Endothelial cell of umbilical vein (primary cell): ENCODE measurements at regions not wholly inside any gene's neighbourhood (a gene's known extent, or its start where the extent isn't known, plus 50 kb on each side); places are given as distances from the start of the nearest gene placed in this dataset.

Experiments used
- BruUV-seq: library from RNA; stranded (reverse); fragments of 400-500 nt; replicated peaks from 2 replicates; lab custom pipeline; 2021; lab: Mats Ljungman, UMichigan
- CTCF ChIA-PET: fragments of 300-600, 350-600 bp; sonication (Branson Sonifier 250); formaldehyde crosslinking; loops from one replicate; lab custom pipeline; 2021; ENCODE audit warnings: antibody characterized with exemption, inconsistent platforms; lab: Charles Lee
- POLR2A ChIA-PET: fragments of 300-600, 350-600 bp; sonication (Branson Sonifier 250); formaldehyde crosslinking; loops from one replicate; lab custom pipeline; 2021; ENCODE audit warnings: antibody characterized with exemption, inconsistent platforms; lab: Charles Lee
- DNase-seq: peaks from one replicate; pipeline ENCODE4 v3.0.0-alpha.2; 2011; ENCODE audit warnings: low read depth, low spot score
- FAIRE-seq: peaks from 2 replicates; lab custom pipeline; 2011; peaks lifted over from hg19 to GRCh38; lab: Jason Lieb, UNC
- H2AFZ ChIP-seq: 2 replicates; pipeline ENCODE4 v1.6.0; 2012; ENCODE audit warnings: low read depth, low read length, control low read depth, inconsistent platforms
- H3K27ac ChIP-seq: 2 replicates; pipeline ENCODE4 v1.5.1; 2011; ENCODE audit warnings: low read depth, mild to moderate bottlenecking, control low read depth, low read length, moderate library complexity; ENCODE audit not compliant: insufficient read depth
- H3K27me3 ChIP-seq, 2 experiments: 2 replicates each; pipeline versions ENCODE4 v1.6.0 to v1.6.1; 2011; ENCODE audit warnings: low read length in 2 of 2, mixed read lengths in 1 of 2; ENCODE audit not compliant: control insufficient read depth in 2 of 2, insufficient read depth in 2 of 2
- H3K36me3 ChIP-seq, 2 experiments: 2 replicates in 1 of 2; 3 replicates in 1 of 2; pipeline ENCODE4 v1.5.1; 2011; ENCODE audit warnings: low read length in 2 of 2, mild to moderate bottlenecking in 1 of 2, moderate library complexity in 1 of 2; ENCODE audit not compliant: control insufficient read depth in 2 of 2, insufficient read depth in 2 of 2; ENCODE audit errors: extremely low read depth in 1 of 2
- H3K4me1 ChIP-seq: 3 replicates; pipeline ENCODE4 v1.5.1; 2011; ENCODE audit warnings: mild to moderate bottlenecking, low read length; ENCODE audit not compliant: control insufficient read depth, insufficient read depth; ENCODE audit errors: extremely low read depth
- H3K4me2 ChIP-seq: 2 replicates; pipeline ENCODE4 v1.6.1; 2011; ENCODE audit warnings: low read length, control low read depth, mixed read lengths; ENCODE audit not compliant: insufficient read depth
- H3K4me3 ChIP-seq, 3 experiments: fragments of 200-600 bp in 1 of 3; sonication (generic), shearing (Covaris generic) in 1 of 3; replicated peaks in 1 of 3; 2 replicates each; pipeline ENCODE4 v1.5.1; 2011 to 2016; ENCODE audit warnings: control low read depth in 3 of 3, low read length in 3 of 3, mild to moderate bottlenecking in 2 of 3, inconsistent platforms in 1 of 3, low read depth in 1 of 3, moderate library complexity in 1 of 3; ENCODE audit not compliant: insufficient read depth in 1 of 3
- H3K79me2 ChIP-seq: 2 replicates; pipeline ENCODE4 v1.6.0; 2012; ENCODE audit warnings: low read length, inconsistent platforms; ENCODE audit not compliant: control insufficient read depth, insufficient read depth
- H3K9ac ChIP-seq: replicated peaks from 2 replicates; pipeline ENCODE3; 2011; ENCODE audit warnings: low read length, control low read depth; ENCODE audit not compliant: insufficient read depth; ENCODE audit errors: extremely low read depth
- H3K9me1 ChIP-seq: replicated peaks from 3 replicates; pipeline ENCODE4 v1.6.0; 2011; ENCODE audit warnings: mild to moderate bottlenecking, low read length; ENCODE audit not compliant: control insufficient read depth, insufficient read depth; ENCODE audit errors: extremely low read depth
- H3K9me3 ChIP-seq: replicated peaks from 2 replicates; pipeline ENCODE4 v1.5.1; 2012; ENCODE audit warnings: low read length, inconsistent platforms; ENCODE audit not compliant: control insufficient read depth, insufficient read depth
- H4K20me1 ChIP-seq: replicated peaks from 2 replicates; pipeline ENCODE3; 2011; ENCODE audit warnings: mild to moderate bottlenecking, low read length; ENCODE audit not compliant: control insufficient read depth, insufficient read depth; ENCODE audit errors: extremely low read depth
- EZH2 ChIP-seq: IDR thresholded peaks from 2 replicates; pipeline ENCODE4 v1.6.1; 2012; ENCODE audit warnings: borderline replicate concordance, low read depth, mild to moderate bottlenecking, moderate library complexity, low read length, inconsistent platforms; ENCODE audit not compliant: severe bottlenecking
- FOS ChIP-seq: IDR thresholded peaks from 2 replicates; pipeline ENCODE4 v1.6.1; 2011; ENCODE audit warnings: mild to moderate bottlenecking, low read length, moderate library complexity, borderline replicate concordance; ENCODE audit not compliant: insufficient read depth
- GATA2 ChIP-seq: IDR thresholded peaks from 2 replicates; pipeline ENCODE4 v1.7.0; 2011; ENCODE audit warnings: low read depth, mild to moderate bottlenecking, moderate library complexity, mixed read lengths, low read length; ENCODE audit not compliant: insufficient read length, insufficient read depth
- JUN ChIP-seq: IDR thresholded peaks from 2 replicates; pipeline ENCODE4 v1.6.1; 2011; ENCODE audit warnings: borderline replicate concordance, low read depth; ENCODE audit not compliant: insufficient read length, insufficient read depth
- MYC ChIP-seq: IDR thresholded peaks from one replicate; pipeline ENCODE4 v1.6.1; 2011; ENCODE audit warnings: mild to moderate bottlenecking, low read depth, low read length
- POLR2AphosphoS5 ChIP-seq: IDR thresholded peaks from 2 replicates; pipeline ENCODE4 v1.6.1; 2012; ENCODE audit warnings: low read depth, mild to moderate bottlenecking, control low read depth, low read length, moderate library complexity; ENCODE audit not compliant: insufficient read depth
- dilution Hi-C: fragments of 300-500 bp; cut with MboI; formaldehyde crosslinking; loops from one replicate; pipeline ENCODE4 v1.15.0; 2019; ENCODE audit warnings: low sequenced_read_pairs; ENCODE audit not compliant: extremely low pct_ligation_motif_present
- intact Hi-C: fragments of 100-400 bp; cut with micrococcal nuclease; formaldehyde crosslinking; loops from one replicate; pipeline ENCODE4 v1.10.0; 2022
- TF ChIP-seq, protein P1 (sequence below), 2 donors: IDR thresholded peaks; 1 replicate in 1 of 2; 2 replicates in 1 of 2; pipeline ENCODE4 v1.5.1; 2011; ENCODE audit warnings: low read length in 2 of 2, mild to moderate bottlenecking in 2 of 2, moderate library complexity in 2 of 2, control low read depth in 1 of 2, inconsistent platforms in 1 of 2, low read depth in 1 of 2; ENCODE audit not compliant: insufficient read depth in 1 of 2; ENCODE audit errors: extremely low read depth in 1 of 2
- TF ChIP-seq, protein P2 (sequence below): IDR thresholded peaks from 2 replicates; pipeline ENCODE4 v1.6.1; 2011; ENCODE audit not compliant: insufficient read depth, insufficient read length

DNA sequence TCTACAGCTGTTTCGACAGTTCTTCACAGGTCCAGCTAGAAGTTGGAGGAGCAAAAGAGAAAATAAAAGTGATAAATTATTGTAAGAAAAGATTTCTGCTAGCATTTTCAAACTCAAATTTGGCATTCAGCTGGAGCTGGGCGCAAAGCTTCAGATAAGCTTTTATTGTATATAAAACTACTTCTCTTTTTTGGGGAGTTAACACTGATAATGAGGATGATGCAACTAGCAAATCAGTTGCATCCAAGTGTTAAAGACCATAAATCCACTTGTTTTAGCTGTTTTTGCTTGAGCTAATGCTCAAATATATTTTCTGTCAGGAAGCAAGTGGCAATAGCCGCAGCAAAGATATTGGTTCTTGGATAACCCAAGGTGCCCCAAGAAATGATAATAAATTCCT is 127.1 kb upstream of the PKN2 start:
- TF ChIP-seq POLR2AphosphoS5 (no peak), FOS (no peak), MYC (no peak), GATA2 (no peak), JUN (no peak), EZH2 (no peak)
- TF ChIP-seq, protein P1, sequence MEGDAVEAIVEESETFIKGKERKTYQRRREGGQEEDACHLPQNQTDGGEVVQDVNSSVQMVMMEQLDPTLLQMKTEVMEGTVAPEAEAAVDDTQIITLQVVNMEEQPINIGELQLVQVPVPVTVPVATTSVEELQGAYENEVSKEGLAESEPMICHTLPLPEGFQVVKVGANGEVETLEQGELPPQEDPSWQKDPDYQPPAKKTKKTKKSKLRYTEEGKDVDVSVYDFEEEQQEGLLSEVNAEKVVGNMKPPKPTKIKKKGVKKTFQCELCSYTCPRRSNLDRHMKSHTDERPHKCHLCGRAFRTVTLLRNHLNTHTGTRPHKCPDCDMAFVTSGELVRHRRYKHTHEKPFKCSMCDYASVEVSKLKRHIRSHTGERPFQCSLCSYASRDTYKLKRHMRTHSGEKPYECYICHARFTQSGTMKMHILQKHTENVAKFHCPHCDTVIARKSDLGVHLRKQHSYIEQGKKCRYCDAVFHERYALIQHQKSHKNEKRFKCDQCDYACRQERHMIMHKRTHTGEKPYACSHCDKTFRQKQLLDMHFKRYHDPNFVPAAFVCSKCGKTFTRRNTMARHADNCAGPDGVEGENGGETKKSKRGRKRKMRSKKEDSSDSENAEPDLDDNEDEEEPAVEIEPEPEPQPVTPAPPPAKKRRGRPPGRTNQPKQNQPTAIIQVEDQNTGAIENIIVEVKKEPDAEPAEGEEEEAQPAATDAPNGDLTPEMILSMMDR (IDR thresholded peaks at IDR 0.05; ENCODE audit: extremely low read depth in 1 of 2, insufficient read depth in 1 of 2, low read depth in 1 of 2, low read length in 2 of 2), result no peak
- TF ChIP-seq, protein P2, sequence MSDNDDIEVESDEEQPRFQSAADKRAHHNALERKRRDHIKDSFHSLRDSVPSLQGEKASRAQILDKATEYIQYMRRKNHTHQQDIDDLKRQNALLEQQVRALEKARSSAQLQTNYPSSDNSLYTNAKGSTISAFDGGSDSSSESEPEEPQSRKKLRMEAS, result no peak
- H3K27me3 ChIP-seq, result no peaks in the 10 kb centered on the region
- H3K9me3 ChIP-seq, result no peaks in the 10 kb centered on the region
- DNase-seq, result no peak
- H3K4me2 ChIP-seq, result no peak overlapping the region
- H3K79me2 ChIP-seq, result no peaks in the 10 kb centered on the region
- no peaks in the 10 kb centered on the region for H3K4me1 ChIP-seq
- H3K4me3 ChIP-seq, result no peak overlapping the region
- ChIA-PET CTCF (no interaction called here), POLR2A (no interaction called here)
- intact Hi-C loops (no loop called here), dilution Hi-C loops (no loop called here)
- H4K20me1 ChIP-seq, result no peaks in the 10 kb centered on the region
- no peak overlapping the region for H3K27ac ChIP-seq
- no peaks in the 10 kb centered on the region for H3K36me3 ChIP-seq
- no peaks in the 10 kb centered on the region for H3K9me1 ChIP-seq
- no TSS peak for BruUV-seq
- FAIRE-seq, result no peak
- no peak overlapping the region for H2AFZ ChIP-seq
- H3K9ac ChIP-seq, result no peak overlapping the region
